ENCODE measurements at regions not wholly inside any gene's neighbourhood (a gene's known extent, or its start where the extent isn't known, plus 50 kb on each side); places are given as distances from the start of the nearest gene placed in this dataset.

DNA sequence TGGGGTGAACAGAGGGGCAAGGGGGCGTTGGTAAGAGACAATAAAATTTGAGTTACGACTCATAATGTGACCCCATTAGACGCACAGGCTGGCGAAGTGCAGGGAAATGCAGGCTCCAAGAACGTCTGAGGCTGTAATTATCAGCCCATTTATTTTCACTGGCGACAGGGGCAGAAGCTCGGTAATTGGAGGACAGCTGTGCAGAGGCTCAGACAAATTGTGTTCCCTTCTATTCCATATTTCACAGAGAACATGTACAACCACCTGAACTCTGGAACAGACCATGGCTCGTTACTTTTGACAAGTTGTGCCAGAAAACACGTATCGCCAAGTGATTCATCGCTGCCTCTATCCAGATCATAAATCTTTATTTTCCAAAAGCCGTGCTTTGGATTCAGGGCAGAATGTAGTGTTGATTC is 137.3 kb upstream of the FRMD4A start:
- DNase-seq, result no peak

DNA sequence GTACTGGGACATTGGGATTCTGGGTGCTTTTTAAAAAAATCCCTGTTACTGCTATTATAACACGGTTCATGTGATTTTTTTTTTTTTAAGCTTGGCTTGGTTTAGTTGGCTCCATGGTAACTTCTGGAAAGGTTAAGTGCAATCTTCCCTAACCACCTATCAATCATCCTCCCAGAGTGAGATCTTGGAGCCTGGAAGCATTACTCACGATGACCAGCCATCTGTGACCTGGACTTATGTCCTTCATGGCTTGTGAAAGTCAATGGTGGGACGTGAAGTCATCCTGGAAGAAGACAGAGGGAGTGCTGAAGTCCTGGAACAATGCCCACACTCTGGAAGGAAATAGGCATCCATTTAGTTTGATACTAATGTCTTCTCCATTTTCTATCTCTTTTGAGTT is 135.5 kb upstream of the FRMD4A start:
- no peak for DNase-seq

DNA sequence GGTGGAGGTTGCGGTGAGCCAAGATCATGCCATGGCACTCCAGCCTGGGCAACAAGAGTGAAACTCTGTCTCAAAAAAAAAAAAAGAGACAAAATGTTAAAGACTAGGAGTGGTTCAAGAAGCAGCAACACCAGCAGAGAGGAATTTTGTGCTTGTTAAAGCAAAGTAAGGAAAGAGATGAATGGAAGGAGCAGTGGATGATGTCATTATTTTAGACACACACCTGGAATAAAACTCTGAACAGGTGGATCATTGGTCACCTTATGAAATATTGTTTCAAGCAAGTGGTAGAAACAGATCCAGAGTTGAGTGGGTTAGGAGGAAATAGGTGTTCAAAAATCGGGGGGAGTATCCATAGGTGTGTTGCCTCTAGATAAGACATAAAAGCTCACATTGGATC is 129.7 kb upstream of the FRMD4A start:
- no peak for DNase-seq

DNA sequence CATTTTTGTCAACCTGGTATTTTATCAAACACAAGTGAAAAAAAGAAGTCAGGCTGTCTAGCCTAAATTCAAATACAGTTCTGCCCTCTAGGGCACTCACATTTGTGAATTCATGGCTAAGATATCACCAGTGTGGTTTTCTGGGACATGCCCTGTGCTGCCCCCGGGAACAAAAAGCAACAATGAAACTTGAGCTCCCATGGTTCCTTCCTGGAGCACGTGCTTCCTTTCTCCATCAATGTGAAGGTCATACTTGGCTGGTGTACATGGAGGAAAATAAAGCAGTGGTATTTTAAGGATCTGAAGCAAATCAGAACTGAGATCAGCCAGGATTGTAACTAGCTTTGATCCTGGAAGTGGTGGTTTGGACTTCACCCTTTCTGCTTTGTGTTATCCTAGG is 128.9 kb upstream of the FRMD4A start:
- DNase-seq, result no peak

DNA sequence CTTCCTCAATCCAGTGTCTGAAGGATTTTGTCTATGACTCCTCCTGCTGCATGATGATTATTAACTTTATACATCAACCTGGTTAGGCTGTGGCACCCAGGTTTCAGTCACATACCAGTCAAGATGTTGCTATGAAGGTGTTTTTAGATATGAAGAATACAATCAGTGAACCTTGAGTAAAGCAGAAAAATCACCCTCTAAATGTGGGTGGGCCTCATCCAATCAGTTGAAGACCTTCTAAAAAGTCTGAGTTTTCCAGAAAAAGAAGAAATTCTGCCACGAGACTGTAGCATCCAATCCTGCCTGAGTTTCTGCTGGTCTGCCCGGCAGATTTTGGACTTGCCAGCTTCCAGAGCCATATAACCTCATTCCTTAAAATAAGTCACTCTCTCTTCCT is 126.1 kb upstream of the FRMD4A start:
- no peak for DNase-seq

DNA sequence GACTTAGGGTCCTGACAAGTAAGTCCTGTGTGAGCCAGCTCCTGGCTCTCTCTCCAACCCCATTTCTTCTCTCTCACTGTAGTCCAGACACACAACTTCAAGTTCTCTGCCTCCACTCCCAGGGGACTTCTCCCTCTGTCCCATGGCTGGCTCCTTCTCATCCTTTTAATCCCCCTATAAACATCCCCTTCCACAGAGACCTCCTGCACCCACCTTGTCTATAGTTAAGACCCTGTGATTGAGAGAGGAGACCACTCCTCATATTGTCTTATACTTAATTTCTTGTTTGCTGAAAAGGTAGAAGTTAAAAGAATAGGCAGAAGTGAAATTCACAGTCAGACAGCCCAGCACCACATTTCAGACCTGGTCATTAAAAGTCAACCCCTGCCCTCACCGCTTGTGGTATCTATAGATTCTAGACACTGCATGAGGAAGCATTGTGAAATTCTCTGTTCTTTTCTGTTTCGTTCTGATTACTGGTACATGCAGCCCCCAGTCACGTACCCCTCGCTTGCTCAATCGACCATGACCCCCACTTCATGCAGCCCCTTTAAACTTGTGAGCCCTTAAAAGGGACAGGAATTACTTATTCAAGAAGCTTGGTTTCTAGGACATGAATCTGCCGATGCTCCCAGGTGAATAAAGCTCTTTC is 125.6 kb upstream of the FRMD4A start:
- DNase-seq, result no peak

DNA sequence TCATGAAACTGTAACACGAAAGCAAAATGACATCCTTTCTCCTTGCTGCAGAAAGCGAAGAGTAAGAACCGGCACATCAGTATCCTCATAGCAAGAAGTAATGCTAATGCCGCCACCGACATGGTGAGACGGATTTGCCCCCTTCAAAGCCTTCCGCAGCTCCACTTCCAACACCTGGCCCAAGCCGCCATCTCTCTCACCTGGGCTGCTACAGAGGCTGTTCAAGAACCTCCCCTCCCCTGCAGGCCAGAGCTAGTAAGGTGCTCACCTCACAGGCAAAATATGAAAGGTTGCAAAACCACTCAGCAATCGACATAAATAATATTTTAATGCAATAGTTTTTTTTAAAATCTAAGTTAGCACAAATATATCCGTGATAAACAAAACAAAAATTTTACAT is 123.9 kb upstream of the FRMD4A start:
- DNase-seq, result no peak

DNA sequence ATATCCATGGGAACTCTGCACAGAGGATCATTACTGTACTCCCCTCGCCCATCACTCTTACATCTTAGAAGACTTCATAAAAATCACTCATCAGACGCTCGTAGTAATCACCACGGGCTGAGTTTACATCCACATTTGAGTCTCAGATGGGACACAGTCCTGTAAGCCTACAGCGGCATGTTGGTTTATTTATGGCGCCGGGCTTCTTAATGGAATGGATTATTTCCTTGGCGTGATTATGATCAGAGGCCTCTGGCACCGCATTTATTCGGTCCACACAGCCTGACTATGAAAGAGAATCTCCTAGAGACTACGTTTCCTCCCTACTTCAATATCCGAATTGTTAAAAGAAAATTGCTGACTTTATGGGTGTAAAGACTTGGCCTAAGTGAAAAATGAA is 123.5 kb upstream of the FRMD4A start:
- no peak for DNase-seq

DNA sequence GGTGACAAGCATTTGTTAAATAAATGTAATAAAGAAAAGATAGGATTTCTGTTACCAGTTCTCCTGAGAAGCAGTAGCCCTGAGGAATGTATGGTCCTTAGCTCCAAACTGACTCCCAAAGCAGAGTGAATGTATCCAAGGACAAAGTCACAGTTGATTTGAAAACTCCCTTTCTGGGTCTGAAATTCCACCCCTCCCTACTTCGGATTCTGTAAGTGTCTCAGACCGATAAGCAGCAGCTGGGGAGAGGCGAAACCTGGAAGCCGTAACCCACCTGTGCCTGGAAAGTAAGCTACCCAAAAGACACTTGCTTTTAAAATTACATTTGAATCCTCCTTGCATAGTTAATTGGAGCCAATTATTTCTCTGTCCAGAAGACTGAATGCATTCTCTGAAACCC is 122.9 kb upstream of the FRMD4A start:
- DNase-seq, result no peak

DNA sequence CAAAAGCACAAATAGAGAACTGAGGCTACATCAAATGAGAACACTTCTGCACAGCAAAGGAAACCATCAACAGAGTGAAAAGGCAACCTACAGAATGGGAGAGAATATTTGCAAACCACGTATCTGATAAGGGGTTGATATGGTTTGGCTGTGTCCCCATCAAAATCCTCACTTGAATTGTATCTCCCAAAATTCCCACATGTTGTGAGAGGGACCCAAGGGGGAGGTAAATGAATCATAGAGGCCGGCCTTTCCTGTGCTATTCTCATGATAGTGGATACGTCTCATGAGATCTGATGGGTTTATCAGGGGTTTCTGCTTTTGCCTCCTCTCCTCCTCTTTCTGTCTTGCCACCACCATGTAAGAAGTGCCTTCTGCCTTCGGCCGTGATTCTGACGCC is 120.6 kb upstream of the FRMD4A start:
- DNase-seq, result no peak

DNA sequence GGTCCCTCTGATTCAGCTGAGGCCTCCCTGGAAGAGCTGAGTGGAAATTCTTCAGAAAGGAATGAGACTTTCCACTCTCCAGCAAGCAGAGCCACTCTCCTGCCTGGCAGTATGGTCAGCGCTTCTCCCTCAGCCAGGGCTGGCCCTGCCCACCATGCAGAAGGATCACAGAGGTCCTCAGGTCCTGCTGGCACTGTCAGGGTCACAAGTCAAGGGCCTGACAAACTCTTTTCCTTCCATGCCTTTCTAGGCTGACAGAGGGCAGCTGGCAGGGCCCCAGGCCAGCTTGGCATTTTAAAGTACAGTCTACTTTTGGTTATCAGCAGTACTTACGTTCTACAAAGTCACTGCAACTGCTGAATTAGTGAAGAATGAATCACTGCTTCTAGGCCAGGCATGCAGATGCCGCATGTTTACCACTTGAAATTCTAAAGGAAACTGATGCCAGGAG is 119.3 kb upstream of the FRMD4A start:
- no peak for DNase-seq

DNA sequence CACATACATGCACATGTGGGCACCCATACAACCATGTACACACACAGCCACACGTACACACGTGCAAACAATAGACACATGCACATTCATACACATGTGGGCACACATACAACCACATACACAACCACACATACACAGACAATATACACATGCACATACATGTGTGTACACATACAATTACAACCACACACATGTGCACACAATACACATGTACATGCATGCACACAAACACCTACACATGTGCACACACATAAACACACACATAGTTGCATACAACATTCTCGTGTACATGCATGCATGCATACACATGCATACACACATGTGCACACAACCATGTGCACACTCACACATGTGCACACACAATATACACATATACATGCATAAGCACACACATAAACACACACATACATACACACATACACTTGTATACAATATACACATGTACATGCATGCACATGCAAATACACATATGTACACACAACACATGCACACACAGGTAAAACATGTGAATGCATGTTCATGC is 118.6 kb upstream of the FRMD4A start:
- no peak for DNase-seq

DNA sequence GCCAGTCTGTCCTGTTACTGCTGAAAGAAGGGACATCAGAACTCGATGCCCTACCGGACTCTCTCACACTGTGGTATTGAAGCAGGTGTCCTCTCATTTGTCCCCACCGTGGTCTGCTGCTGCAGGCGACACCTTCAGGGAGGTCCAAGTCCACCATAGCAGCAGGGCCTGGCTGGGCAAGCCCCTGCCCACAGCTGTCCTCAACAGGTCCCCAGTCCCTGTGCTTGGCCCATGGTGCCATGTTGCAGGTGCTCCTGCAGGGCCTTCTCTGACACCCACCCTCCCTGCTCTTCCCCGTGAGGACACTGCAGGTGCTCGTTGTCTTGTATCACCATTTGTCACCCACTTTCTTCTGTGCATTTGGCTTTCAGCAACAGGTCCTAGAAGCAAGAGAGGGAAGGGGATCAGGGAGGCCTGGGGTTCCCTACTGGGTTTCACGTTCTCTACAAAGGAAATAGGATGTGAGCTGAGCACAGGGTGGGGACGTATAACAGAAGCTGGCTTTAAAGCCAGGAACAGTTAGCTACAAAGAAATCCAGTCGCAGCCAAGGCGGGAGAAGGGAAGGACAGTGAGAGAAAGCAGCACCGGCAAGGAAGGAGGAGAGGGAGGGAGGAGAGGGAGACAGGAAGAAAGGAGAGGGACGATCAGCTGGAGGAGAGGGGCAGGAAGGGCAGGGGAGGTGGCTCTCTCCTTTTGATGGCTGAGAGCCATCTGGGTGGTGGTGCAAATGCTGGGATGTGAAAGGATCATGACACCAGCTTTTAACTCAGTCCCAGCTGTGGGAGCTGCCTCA is 117.7 kb upstream of the FRMD4A start:
- no peak for DNase-seq

DNA sequence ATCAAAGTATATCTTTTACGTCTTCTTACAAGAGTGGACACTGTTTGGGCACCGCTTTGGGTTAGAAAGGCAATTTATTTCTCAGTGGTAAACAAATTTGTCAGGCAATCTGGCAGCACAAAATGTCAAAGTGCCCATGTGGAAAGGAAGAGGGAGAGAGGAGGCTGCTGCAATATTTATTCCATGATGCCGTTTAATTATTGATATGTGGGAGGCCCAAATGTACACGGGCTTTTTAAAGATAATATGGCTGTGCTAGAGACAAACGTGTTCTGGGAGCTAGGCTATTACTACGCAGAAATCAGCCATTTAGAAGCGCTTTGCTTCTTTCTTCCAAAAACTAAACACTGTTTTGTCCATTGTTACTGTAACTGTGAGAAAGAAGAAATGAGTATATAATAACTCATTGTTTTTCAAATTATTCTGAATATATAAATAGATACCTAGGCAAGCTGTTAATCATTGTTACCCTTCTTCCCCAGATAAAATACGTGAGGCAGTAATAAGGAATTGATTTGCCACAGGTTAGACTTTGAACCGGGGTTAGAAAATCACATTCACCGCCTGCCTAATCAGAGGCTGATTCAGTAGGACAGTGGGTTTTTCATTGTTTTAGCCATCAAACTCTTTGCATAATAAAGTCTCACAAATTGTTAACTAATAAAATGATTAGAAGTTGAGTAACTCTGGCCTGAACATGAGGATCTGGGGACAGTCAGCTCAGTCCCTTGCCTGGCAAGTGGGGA is 116.5 kb upstream of the FRMD4A start:
- DNase-seq, result no peak

DNA sequence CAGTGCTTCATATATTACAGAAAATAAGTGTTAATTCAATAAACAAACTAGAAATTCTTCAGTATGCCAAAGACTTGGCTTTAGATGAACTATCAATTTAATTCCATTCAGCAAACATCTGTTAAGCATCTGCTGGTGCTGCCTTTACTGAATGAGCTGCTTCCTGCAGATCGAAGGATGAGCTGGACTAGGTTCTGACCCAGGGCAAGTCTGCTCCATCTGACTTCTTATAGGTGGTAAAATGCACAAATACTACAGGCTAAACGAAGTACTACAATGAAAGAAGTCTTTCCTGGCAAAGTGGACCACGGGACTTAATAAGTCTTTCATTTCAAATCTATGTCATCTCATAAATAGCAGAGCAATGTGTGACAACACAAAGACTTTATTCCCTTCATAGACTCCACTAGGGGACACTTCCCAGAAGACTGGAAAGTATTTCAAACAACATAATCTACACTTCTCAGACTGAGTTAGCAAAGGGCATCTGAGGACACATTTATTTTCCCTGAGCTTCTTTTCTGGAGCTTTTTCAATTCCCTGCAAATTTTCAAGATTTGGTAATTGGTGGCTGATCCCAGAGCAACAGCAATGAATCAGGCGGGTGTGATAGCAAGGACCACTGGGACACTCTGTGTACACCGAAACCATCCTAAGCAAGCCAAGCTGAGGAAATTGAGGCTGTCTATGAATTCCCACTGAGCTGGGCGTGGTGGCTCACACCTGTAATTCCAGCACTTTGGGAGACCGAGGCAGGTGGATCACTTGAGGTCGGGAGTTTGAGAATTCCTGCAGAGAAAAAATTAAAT is 108.9 kb upstream of the FRMD4A start:
- no peak for DNase-seq

DNA sequence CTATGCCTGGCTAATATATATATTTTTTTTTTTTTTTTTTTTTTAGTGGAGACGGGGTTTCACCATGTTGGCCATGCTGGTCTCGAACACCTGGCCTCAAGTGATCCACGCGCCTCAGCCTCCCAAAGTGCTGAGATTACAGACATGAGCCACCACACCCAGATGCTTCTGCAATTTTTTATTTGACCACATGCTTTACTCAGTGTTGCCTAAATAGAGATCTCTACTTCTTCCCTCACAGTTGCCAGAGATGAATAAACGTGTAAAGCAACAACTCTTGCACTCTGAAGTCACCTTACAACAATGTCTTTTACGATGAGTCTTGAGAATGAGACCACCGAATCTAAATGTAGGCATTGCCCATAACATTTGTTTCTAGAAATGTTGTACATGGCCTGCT is 107.9 kb upstream of the FRMD4A start:
- DNase-seq, result no peak

DNA sequence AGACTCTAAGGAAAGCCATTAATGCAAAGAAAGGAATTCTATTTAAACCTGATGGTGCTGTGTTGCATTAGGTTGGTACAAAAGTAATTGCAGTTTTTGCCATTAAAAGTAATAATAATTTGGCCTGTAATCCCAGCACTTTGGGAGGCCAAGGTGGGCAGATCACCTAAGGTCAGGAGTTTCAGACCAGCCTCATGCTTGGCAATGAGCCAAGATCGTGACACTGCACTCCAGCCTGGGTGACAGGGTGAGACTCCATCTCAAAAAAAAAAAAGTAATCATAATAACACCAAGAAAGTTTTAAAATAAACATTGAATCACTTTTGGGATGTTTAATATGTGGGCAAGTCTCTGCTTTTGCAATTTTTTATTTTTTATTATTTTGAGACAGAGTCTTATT is 107.3 kb upstream of the FRMD4A start:
- no peak for DNase-seq

DNA sequence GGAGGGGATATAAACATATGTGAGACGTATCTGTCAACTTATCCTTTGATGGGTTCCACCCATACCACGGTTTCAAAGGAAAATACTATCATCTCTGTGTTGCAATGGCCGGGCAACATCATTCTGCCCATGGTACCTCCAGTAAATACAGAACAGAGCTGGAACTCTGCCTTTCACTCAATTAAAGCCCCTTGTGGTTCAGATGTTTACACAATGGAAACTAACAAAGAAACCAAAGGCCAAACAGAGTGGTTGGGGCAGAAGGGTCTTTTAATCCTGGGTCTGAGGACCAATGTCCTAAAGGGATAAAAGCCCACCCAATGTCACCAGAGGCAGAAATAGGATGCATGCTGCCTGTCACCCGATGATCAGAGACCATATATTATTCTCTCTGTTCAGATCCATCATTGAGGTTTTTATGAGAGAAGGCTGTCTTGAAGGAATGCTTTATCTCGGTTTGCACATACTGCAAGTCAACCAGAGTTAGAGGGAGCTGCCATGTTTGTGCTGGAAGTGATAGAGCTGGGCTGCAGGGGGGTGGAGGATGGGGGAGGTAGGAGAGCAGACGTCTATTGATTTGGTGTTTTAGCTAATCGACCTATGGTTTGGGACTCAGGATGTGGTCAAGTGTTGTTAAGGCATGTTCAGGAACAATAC is 105.4 kb upstream of the FRMD4A start:
- no peak for DNase-seq

DNA sequence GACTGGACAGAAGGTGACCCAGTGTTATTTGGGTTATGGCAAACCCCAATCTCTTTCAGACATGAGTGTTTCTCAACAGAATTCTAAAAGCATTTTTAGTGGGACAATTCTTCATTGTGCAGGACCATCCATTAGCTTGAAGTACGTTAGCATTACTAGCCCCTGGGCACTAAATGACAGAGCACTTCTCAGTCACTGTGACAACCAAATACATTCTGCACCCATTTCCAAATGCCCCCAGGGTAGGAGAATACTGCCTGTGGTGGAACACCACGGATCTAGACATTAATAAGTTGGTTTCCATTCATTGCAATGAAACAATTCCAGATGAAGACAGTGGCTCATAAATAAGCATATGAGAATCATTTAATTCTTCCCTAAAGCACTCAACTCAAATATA is 102.4 kb upstream of the FRMD4A start:
- no peak for DNase-seq

DNA sequence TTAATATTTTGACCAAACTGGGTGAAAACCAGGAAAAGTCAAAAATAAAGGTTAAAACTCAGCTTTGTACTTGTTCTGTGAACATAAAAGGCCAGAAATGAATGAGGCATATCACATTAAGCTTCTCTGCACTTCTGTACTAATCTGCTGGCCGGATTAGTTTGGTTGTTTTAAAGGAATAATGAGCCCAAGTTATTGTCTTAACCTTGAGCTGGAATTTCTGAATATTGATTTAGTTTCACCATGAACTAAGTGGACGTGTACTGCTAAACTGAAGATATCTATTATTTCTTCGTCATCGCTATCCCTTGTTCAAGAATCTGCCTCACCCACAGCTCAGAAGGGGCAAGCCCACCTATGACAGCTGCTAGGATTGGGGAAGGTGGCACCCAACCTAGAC is 101.1 kb upstream of the FRMD4A start:
- no peak for DNase-seq

DNA sequence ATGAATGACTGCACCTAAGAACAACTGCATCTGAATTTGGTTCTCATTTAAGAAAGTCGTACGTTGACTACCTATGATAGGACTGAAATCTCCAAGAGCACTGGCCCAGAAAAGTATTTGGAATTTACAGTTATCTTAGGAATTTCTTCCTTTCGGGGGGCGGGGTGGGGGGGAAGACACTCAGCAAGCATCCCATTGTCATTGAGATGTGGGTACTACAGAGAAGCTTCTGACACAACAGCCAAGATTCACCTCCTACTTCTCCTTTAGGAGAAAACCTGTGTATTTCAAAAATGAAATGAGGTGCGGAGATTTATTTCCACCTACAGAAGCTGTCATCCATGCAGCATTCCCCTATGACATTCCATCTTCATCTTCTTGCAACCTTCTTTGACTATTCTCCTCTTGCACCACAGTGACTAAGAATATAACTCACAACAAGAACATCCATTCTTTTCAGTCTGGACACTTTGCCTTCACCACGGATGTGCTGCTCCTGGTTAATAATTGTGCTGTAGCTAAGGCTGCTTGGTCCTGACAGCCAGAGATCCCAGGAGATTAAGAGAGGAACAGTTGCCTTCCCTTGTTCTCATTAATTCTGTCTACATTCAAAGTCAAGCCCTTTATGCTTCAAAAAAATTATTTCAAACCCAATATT is 98.4 kb upstream of the FRMD4A start:
- no peak for DNase-seq

DNA sequence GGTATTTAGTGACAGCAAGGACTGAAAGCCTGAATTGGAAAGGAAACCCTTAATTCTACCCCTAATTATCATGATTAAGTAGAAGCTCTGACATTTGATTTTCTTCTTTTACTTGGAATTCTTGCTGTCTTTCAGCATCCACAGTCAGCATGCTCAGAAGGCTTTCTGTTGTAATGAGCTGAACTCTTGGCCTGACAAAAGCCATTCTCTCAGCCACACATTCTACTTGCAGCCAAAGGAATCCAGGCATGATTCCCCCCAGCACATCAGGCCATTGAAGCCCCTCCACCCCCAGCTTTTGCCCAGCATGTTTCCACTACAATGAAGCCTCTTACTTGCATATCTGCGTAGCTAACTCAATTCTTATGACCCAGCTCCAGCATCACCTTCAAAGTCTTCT is 94.3 kb upstream of the FRMD4A start:
- no peak for DNase-seq

Data from CD4-positive, alpha-beta T cell treated with Interferon gamma for 1 hour (primary cell).